IMR-90 (cell line): ENCODE measurements at regions not wholly inside any gene's neighbourhood (a gene's known extent, or its start where the extent isn't known, plus 50 kb on each side); places are given as distances from the start of the nearest gene placed in this dataset.

ENCODE experiments used
- ATAC-seq: fragments of 200-7000 bp; cut with Tn5 transposase; 2 replicates; pipeline ENCODE4 v1.9.1; 2020; ENCODE audit warnings: low read depth, mild to moderate bottlenecking, moderate library complexity
- BruUV-seq: library from RNA; stranded (reverse); fragments of 400-500 nt; replicated peaks from 2 replicates; lab custom pipeline; 2021; lab: Mats Ljungman, UMichigan
- CTCF ChIA-PET: fragments of 300-600 bp; formaldehyde crosslinking; extraction: SDS; loops from one replicate; lab custom pipeline; 2021; ENCODE audit warnings: antibody characterized with exemption; lab: Yijun Ruan, JAX
- POLR2A ChIA-PET: fragments of 300-600 bp; sonication (Branson Sonifier 250); formaldehyde crosslinking; loops from one replicate; lab custom pipeline; 2022; ENCODE audit warnings: antibody characterized with exemption; ENCODE audit not compliant: unreplicated experiment; lab: Charles Lee
- DNase-seq: peaks from one replicate; pipeline ENCODE4 v3.0.0; 2013
- H2AFZ ChIP-seq: replicated peaks from 2 replicates; pipeline ENCODE3; 2013; ENCODE audit warnings: low read length, mild to moderate bottlenecking; ENCODE audit not compliant: poor library complexity
- H2AK5ac ChIP-seq: 2 replicates; pipeline ENCODE4 v1.6.1; 2013; ENCODE audit warnings: low read depth, low read length, inconsistent platforms
- H2AK9ac ChIP-seq: replicated peaks from 2 replicates; pipeline ENCODE3; 2013; ENCODE audit warnings: mild to moderate bottlenecking, low read depth, low read length, moderate library complexity; ENCODE audit not compliant: poor library complexity
- H2BK120ac ChIP-seq: 2 replicates; pipeline ENCODE4 v1.6.1; 2013; ENCODE audit warnings: low read depth, low read length, inconsistent platforms
- H2BK15ac ChIP-seq: 3 replicates; pipeline ENCODE4 v1.6.1; 2013; ENCODE audit warnings: low read depth, low read length, inconsistent platforms
- H2BK20ac ChIP-seq: 2 replicates; pipeline ENCODE4 v1.6.1; 2013; ENCODE audit warnings: low read depth, mild to moderate bottlenecking, inconsistent platforms, low read length, moderate library complexity
- H2BK5ac ChIP-seq: 2 replicates; pipeline ENCODE4 v1.6.1; 2013; ENCODE audit warnings: mild to moderate bottlenecking, low read depth, low read length, inconsistent platforms; ENCODE audit not compliant: poor library complexity, severe bottlenecking
- H3K14ac ChIP-seq: replicated peaks from 2 replicates; pipeline ENCODE4 v1.6.1; 2013; ENCODE audit warnings: low read depth, low read length, inconsistent platforms
- H3K18ac ChIP-seq: 2 replicates; pipeline ENCODE4 v1.6.1; 2013; ENCODE audit warnings: low read depth, low read length, control low read depth
- H3K23ac ChIP-seq: 2 replicates; pipeline ENCODE4 v1.6.1; 2013; ENCODE audit warnings: low read depth, low read length, inconsistent platforms
- H3K27ac ChIP-seq: 2 replicates; pipeline ENCODE4 v1.5.1; 2013; ENCODE audit warnings: mild to moderate bottlenecking, control low read depth, low read length; ENCODE audit not compliant: insufficient read depth
- H3K27me3 ChIP-seq: 2 replicates; pipeline ENCODE4 v1.6.1; 2013; ENCODE audit warnings: low read length; ENCODE audit not compliant: control insufficient read depth, insufficient read depth
- H3K36me3 ChIP-seq: 2 replicates; pipeline ENCODE4 v1.6.1; 2013; ENCODE audit warnings: low read length, mixed read lengths; ENCODE audit not compliant: control insufficient read depth, insufficient read depth
- H3K4ac ChIP-seq: 2 replicates; pipeline ENCODE4 v1.6.1; 2013; ENCODE audit warnings: low read depth, low read length, inconsistent platforms
- H3K4me1 ChIP-seq: 2 replicates; pipeline ENCODE4 v1.6.1; 2013; ENCODE audit warnings: low read length, mixed read lengths; ENCODE audit not compliant: control insufficient read depth, insufficient read depth
- H3K4me2 ChIP-seq: 2 replicates; pipeline ENCODE4 v1.6.1; 2013; ENCODE audit warnings: low read depth, mild to moderate bottlenecking, control low read depth, low read length, moderate library complexity
- H3K4me3 ChIP-seq: 2 replicates; pipeline ENCODE4 v1.5.1; 2013; ENCODE audit warnings: low read depth, mild to moderate bottlenecking, control low read depth, low read length, moderate library complexity; ENCODE audit not compliant: insufficient read depth
- H3K56ac ChIP-seq: 2 replicates; pipeline ENCODE4 v1.6.1; 2013; ENCODE audit warnings: low read length, inconsistent platforms; ENCODE audit not compliant: insufficient read depth; ENCODE audit errors: extremely low read depth
- H3K79me1 ChIP-seq, 2 experiments: 2 replicates each; pipeline ENCODE4 v1.6.1; 2013; ENCODE audit warnings: low read length in 2 of 2, inconsistent platforms in 1 of 2, low read depth in 1 of 2
- H3K9ac ChIP-seq: 2 replicates; pipeline ENCODE4 v1.6.1; 2013; ENCODE audit warnings: low read depth, low read length, control low read depth
- H3K9me1 ChIP-seq: 2 replicates; pipeline ENCODE4 v1.6.1; 2013; ENCODE audit warnings: low read length, inconsistent platforms; ENCODE audit not compliant: insufficient read depth
- H3K9me3 ChIP-seq: 2 replicates; pipeline ENCODE4 v1.6.1; 2013; ENCODE audit warnings: low read length; ENCODE audit not compliant: control insufficient read depth, insufficient read depth
- H4K20me1 ChIP-seq: 2 replicates; pipeline ENCODE4 v1.6.1; 2013; ENCODE audit warnings: low read length, inconsistent platforms; ENCODE audit not compliant: insufficient read depth
- H4K5ac ChIP-seq: 2 replicates; pipeline ENCODE4 v1.6.1; 2013; ENCODE audit warnings: mild to moderate bottlenecking, low read depth, low read length, control low read depth
- H4K8ac ChIP-seq, 2 experiments: 2 replicates each; pipeline ENCODE4 v1.6.1; 2013; ENCODE audit warnings: low read depth in 2 of 2, low read length in 2 of 2, control low read depth in 1 of 2, inconsistent platforms in 1 of 2
- H4K91ac ChIP-seq: 2 replicates; pipeline ENCODE4 v1.6.1; 2013; ENCODE audit warnings: low read depth, low read length, inconsistent platforms; ENCODE audit not compliant: insufficient read depth
- BHLHE40 ChIP-seq: fragments of 150-350 bp; IDR thresholded peaks from 2 replicates; pipeline ENCODE4 v1.6.1; 2016; ENCODE audit warnings: mild to moderate bottlenecking, low read depth, low read length
- CEBPB ChIP-seq: IDR thresholded peaks from 2 replicates; pipeline ENCODE4 v1.6.1; 2012; ENCODE audit warnings: low read depth, low read length, improper control_type of control experiment
- CHD1 ChIP-seq: IDR thresholded peaks from 2 replicates; pipeline ENCODE4 v1.6.1; 2012; ENCODE audit warnings: low read depth, low read length, improper control_type of control experiment
- FOS ChIP-seq: fragments of 150-350 bp; IDR thresholded peaks from 2 replicates; pipeline ENCODE4 v1.6.1; 2016; ENCODE audit warnings: low read depth, low read length
- MAFK ChIP-seq: IDR thresholded peaks from 2 replicates; pipeline ENCODE4 v1.6.1; 2012; ENCODE audit warnings: low read depth, low read length, improper control_type of control experiment
- MAZ ChIP-seq: IDR thresholded peaks from 2 replicates; pipeline ENCODE4 v1.6.1; 2012; ENCODE audit warnings: low read depth, mild to moderate bottlenecking, low read length, improper control_type of control experiment, moderate library complexity, borderline replicate concordance
- NFE2L2 ChIP-seq: fragments of 150-350 bp; IDR thresholded peaks from 2 replicates; pipeline ENCODE4 v1.6.1; 2016; ENCODE audit warnings: low read depth, mild to moderate bottlenecking, low read length
- POLR2A ChIP-seq: IDR thresholded peaks from 2 replicates; pipeline ENCODE4 v1.6.1; 2012; ENCODE audit warnings: mild to moderate bottlenecking, low read depth, low read length
- RCOR1 ChIP-seq: IDR thresholded peaks from 2 replicates; pipeline ENCODE4 v1.6.1; 2012; ENCODE audit warnings: mild to moderate bottlenecking, low read length, improper control_type of control experiment; ENCODE audit not compliant: insufficient replicate concordance
- SMC3 ChIP-seq: fragments of 150-350 bp; IDR thresholded peaks from 2 replicates; pipeline ENCODE4 v1.6.1; 2016; ENCODE audit warnings: low read depth, mild to moderate bottlenecking, antibody characterized with exemption, low read length, moderate library complexity
- WGBS, 2 experiments: methylation state at CpG; one replicate each; pipeline versions ENCODE4 v1.1.5 to v1.1.7; 2013; ENCODE audit warnings: missing lambda C conversion rate in 2 of 2; ENCODE audit not compliant: insufficient read length in 1 of 2; ENCODE audit errors: extremely low coverage in 2 of 2; 5-methylcytosine and 5-hydroxymethylcytosine counted together
- dilution Hi-C: fragments of 300-500 bp; cut with HindIII; formaldehyde crosslinking; loops from one replicate; pipeline ENCODE4 v1.14.3; 2018; ENCODE audit warnings: low sequenced_read_pairs; ENCODE audit not compliant: unreplicated experiment
- in situ Hi-C: fragments of 300-500 bp; cut with MboI; formaldehyde crosslinking; loops from 3 replicates; pipeline ENCODE4 v1.14.3; 2019; ENCODE audit warnings: low sequenced_read_pairs, inconsistent platforms, mixed read lengths
- intact Hi-C: fragments of 100-400 bp; cut with micrococcal nuclease; formaldehyde crosslinking; loops from 2 replicates; pipeline ENCODE4 v1.10.0; 2022
- TF ChIP-seq, protein P1 (sequence below): fragments of 150-350 bp; IDR thresholded peaks from 2 replicates; pipeline ENCODE4 v1.6.1; 2016; ENCODE audit warnings: low read depth, mild to moderate bottlenecking, low read length, moderate library complexity, borderline replicate concordance
- TF ChIP-seq, protein P2 (sequence below): conservative IDR thresholded peaks from 2 replicates; pipeline ENCODE4 v1.5.1; 2012; ENCODE audit warnings: mild to moderate bottlenecking, low read depth, low read length, improper control_type of control experiment

DNA sequence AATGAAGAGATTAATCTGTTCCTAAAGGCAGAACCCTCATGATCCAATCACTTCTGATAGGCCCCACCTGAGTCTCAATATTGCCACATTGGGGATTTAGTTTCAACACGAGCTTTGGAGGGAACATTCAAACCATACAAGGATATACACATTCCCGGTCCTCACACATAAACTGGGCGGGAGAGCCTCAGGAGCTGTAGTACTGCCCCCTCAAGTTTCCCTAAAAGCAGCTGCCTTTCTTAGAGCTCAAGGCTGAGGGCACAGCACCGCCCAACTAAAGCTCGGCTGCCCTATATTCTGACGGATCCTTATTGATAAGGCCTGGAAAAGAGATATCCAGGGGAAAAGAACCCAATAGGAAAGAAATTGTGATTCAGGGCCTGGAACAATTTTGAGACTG is 83.0 kb downstream of the GADD45G start:
- WGBS, 2 experiments, result 76% methylated on average over 3 of the region's 6 CpGs; no CpG with 5 or more reads in 1 of the 2 experiments
- H3K23ac ChIP-seq, result no peak overlapping the region
- H4K20me1 ChIP-seq, result no peaks in the 10 kb centered on the region
- dilution Hi-C loops (no loop called here), intact Hi-C loops (no loop called here), in situ Hi-C loops (no loop called here)
- H3K79me1 ChIP-seq, result no peaks in the 10 kb centered on the region
- no peak overlapping the region for H4K91ac ChIP-seq
- H3K27me3 ChIP-seq, result peaks cover 2% of the 10 kb centered on the region; the same call in 1 of the 2 replicates
- H2BK120ac ChIP-seq, result no peak overlapping the region
- H2BK15ac ChIP-seq, result no peak overlapping the region
- ATAC-seq, result no peak
- no peak overlapping the region for H3K9ac ChIP-seq
- no peak overlapping the region for H3K18ac ChIP-seq
- H2AK9ac ChIP-seq, result no peak overlapping the region
- H3K4me3 ChIP-seq, result no peak overlapping the region
- H3K56ac ChIP-seq, result no peak overlapping the region
- no peak overlapping the region for H4K8ac ChIP-seq
- CTCF ChIA-PET, result interaction anchor here (0.7 kb wide), 1 partner anchor 228 kb away, joined by 3 read pairs; no protein-coding TSS in a partner anchor
- TF ChIP-seq CHD1, result no peak
- no peak for TF ChIP-seq POLR2A
- TF ChIP-seq FOS, result no peak
- TF ChIP-seq CEBPB, result no peak
- no peak for TF ChIP-seq BHLHE40
- no peak for TF ChIP-seq RCOR1
- TF ChIP-seq SMC3, result no peak
- no peak for TF ChIP-seq MAZ
- TF ChIP-seq, protein P1, sequence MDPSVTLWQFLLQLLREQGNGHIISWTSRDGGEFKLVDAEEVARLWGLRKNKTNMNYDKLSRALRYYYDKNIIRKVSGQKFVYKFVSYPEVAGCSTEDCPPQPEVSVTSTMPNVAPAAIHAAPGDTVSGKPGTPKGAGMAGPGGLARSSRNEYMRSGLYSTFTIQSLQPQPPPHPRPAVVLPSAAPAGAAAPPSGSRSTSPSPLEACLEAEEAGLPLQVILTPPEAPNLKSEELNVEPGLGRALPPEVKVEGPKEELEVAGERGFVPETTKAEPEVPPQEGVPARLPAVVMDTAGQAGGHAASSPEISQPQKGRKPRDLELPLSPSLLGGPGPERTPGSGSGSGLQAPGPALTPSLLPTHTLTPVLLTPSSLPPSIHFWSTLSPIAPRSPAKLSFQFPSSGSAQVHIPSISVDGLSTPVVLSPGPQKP, result no peak
- TF ChIP-seq, protein P2, sequence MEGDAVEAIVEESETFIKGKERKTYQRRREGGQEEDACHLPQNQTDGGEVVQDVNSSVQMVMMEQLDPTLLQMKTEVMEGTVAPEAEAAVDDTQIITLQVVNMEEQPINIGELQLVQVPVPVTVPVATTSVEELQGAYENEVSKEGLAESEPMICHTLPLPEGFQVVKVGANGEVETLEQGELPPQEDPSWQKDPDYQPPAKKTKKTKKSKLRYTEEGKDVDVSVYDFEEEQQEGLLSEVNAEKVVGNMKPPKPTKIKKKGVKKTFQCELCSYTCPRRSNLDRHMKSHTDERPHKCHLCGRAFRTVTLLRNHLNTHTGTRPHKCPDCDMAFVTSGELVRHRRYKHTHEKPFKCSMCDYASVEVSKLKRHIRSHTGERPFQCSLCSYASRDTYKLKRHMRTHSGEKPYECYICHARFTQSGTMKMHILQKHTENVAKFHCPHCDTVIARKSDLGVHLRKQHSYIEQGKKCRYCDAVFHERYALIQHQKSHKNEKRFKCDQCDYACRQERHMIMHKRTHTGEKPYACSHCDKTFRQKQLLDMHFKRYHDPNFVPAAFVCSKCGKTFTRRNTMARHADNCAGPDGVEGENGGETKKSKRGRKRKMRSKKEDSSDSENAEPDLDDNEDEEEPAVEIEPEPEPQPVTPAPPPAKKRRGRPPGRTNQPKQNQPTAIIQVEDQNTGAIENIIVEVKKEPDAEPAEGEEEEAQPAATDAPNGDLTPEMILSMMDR, result no peak
- TF ChIP-seq MAFK, result no peak
- no peak for TF ChIP-seq NFE2L2
- H3K14ac ChIP-seq, result no peak overlapping the region
- BruUV-seq, result no TSS peak
- H3K4ac ChIP-seq, result no peak overlapping the region
- H2BK20ac ChIP-seq, result no peak overlapping the region
- H3K36me3 ChIP-seq, result no peaks in the 10 kb centered on the region
- H3K9me3 ChIP-seq, result no peaks in the 10 kb centered on the region
- H4K5ac ChIP-seq, result no peak overlapping the region
- DNase-seq, result no peak
- H3K4me2 ChIP-seq, result no peak overlapping the region
- H3K9me1 ChIP-seq, result no peaks in the 10 kb centered on the region
- H3K4me1 ChIP-seq, result no peaks in the 10 kb centered on the region
- no peak overlapping the region for H3K27ac ChIP-seq
- H2BK5ac ChIP-seq, result no peak overlapping the region
- no peak overlapping the region for H2AFZ ChIP-seq
- POLR2A ChIA-PET, result no interaction called here
- H2AK5ac ChIP-seq, result no peak overlapping the region
